T47D (cell line): ENCODE measurements at regions not wholly inside any gene's neighbourhood (a gene's known extent, or its start where the extent isn't known, plus 50 kb on each side); places are given as distances from the start of the nearest gene placed in this dataset.

ENCODE experiments used
- DNase-seq, 2 experiments: peaks; one replicate each; pipeline versions ENCODE4 v3.0.0 to v3.0.0-alpha.2; 2011 to 2012; ENCODE audit warnings: low read depth in 1 of 2, low spot score in 1 of 2
- JUND ChIP-seq: IDR thresholded peaks from 2 replicates; pipeline ENCODE4 v1.6.1; 2012; ENCODE audit warnings: low read depth
- in situ Hi-C: cut with HindIII; loops from 2 replicates; pipeline ENCODE4 v1.10.0; 2016; ENCODE audit warnings: low sequenced_read_pairs, low pct_unique_long_range_greater_than_20kb

DNA sequence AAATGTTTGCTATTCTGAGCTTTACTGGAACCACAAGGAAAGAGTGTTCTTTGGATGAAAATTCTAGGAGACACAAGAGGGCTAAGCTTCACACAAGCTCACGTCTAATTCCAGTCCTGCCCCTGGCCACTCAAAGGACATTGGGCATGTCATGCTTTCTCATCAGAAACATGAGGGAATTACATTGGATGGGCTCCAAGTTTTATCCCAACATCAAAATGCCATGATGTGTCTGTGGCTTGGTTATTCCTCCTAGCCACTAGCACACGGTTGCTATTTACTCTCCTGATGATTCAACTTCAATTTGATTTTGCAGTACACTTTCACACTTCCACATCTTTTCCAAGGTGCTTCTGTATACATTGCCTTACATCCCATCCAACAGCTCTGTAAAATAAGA lies 149.6 kb upstream of the FAM9B start:
- in situ Hi-C loops: no loop called here
- DNase-seq: no peak
- TF ChIP-seq JUND: no peak

GRCh38 chrX:9184211-9184610 lies 150.3 kb upstream of the FAM9B start:
- no peak for DNase-seq
- in situ Hi-C loops: no loop called here
- no peak for TF ChIP-seq JUND

DNA sequence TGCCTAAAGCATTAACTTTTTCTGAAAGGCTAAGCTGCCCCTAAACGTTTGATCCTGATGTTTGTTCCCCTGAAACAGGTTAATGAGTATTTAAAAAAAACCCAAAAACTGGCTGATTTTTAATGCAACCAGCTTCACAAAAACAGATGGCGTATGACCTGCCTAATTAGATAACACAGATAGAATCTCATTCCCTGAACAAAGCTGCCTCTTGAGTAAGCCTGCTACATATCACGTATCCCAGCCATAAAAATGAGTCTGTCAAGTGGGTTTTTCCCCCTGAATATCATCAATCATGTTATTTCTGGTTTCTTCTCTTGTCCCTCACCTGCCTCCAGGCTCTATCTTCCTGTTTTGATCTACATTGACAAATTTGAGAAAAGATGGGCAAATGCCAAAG lies 154.2 kb upstream of the FAM9B start:
- DNase-seq: no peak
- TF ChIP-seq JUND: no peak
- in situ Hi-C loops: no loop called here

DNA sequence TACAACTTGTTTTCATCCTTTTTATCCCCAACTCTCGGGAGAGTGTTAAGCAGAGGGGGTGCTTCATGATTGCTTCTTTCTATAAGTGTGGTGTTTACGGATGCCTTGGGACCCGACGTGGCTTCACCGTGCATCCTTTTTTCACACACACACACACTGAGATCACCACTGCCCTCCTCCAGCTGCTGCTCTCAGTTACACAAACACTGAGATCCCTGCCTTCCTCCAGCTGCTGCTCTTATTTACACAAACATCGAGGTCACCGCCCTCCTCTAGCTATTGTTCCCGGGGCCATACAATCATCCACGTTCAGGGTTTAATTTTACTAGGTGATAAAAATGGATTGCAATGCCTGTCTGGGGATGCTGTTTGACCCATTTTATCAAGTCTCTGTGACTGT lies 155.4 kb upstream of the FAM9B start:
- no peak for DNase-seq
- in situ Hi-C loops: no loop called here
- no peak for TF ChIP-seq JUND

DNA sequence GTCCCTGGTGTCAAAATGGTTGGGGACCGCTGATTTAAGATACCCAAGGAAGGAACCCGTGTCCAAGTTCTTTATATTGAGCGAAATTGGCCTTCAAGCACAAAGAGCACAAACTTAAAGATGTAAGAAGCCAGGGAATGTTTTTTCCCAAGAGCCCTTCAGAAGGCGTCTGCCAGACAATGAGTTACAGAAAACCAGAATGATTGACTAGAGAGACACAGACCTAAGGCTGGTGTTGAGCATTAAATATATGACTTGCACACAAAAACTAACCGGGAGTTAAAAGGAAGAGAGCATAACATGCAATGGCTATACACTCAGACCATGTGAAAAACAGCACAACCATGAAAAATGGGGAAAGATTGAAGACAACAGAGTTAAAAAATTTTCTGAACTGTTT lies 157.5 kb upstream of the FAM9B start:
- TF ChIP-seq JUND: no peak
- in situ Hi-C loops: no loop called here
- no peak for DNase-seq

GRCh38 chrX:9195199-9195880 lies 161.4 kb upstream of the FAM9B start:
- in situ Hi-C loops: no loop called here

DNA sequence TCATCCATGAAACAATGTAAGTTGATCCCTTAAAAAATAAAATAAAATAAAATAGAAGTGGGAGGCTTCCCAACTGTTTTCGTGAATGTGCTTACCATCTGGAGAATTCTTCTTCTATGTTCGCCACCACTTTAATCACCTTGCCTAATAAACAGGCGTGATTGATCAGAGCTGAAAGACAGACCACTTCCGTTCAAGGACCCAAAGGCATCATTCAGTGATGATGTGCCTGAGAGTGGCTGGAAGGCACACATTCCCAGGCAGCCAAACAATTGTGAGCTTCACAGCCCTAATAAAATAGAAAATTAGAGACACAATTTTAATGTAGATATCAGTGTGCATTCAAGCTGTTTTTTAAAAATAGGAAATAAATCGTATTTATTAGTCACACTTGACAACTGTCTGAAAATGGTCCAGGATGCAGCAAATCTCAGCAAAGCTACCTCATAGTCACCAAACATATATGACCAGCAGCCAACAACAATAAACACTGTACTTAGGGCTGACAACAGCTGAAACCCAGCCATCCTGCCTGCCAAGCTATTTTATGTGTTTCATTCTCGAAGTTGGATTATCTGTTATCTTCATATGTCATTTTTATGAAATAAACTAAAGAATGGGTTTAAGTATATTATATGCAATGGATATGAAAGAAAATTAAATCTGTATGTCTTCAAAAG lies 163.2 kb upstream of the FAM9B start:
- in situ Hi-C loops: no loop called here
- no peak for TF ChIP-seq JUND
- no peak for DNase-seq

More at GRCh38 chrX:9195199-9195880, 161.4 kb upstream of the FAM9B start:
- no peak for DNase-seq
- no peak for TF ChIP-seq JUND

DNA sequence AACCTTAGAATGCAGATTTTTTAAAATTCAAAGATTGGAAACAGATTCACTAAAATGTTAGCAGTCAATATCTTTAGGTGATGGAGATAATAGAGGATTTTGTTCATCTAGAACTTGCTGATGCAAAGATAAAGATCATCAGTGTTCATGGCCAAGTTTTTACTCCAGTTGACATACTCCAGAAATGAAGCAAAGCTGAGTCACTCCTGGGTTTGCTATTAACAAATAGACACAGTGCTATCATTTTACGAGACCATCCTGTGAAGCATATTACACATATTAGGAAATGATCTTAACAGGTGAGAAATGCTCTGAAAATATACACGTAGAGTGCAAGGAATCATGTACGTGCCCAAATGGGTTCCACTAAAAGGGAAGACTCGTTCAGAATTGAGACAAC lies 170.6 kb upstream of the FAM9B start:
- DNase-seq: no peak
- no peak for TF ChIP-seq JUND
- in situ Hi-C loops: no loop called here

GRCh38 chrX:9205599-9206223 lies 171.8 kb upstream of the FAM9B start:
- TF ChIP-seq JUND: no peak
- no peak for DNase-seq
- in situ Hi-C loops: no loop called here

- in situ Hi-C loops: no loop called here
- no peak for DNase-seq
- TF ChIP-seq JUND: no peak
Observed at GRCh38 chrX:9207142-9207541, 173.2 kb upstream of the FAM9B start.

DNA sequence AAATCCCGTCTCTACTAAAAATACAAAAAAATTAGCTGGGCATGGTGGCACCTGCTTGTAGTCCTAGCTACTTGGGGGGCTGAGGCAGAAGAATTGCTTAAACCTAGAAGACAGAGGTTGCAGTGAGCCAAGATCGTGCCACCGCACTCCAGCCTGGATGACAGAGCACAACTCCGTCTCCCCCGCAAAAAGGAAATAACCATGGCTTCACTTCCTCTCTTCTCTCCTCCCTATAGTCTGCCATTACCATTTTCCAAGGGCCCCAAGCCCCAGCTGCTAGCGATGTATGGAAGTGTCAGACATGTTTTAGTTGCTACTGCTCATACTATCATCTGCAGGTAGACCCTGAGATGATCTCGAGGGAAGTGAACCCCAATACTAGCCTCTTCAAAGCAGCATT lies 177.3 kb upstream of the FAM9B start:
- no peak for DNase-seq
- no peak for TF ChIP-seq JUND

DNA sequence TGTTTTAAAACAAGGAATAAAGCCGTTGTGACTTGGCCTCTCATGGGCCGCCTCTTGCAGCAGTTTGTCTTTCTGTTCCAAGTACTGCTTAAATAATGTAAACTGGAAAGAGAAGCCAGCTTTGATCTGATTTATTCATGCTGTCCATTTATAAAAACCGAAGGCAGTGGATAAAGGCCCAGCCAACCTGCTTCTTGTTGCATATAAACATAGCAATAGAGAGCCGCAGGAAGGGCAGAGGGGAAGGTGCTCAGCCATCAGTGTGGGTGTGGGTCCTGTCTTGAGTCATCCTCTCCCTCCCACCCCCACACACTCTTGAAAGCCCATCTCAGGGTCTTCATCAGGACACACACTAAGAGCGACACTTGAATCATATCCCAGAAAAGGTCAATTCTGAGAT lies 187.9 kb upstream of the FAM9B start:
- in situ Hi-C loops: no loop called here
- no peak for DNase-seq
- TF ChIP-seq JUND: no peak

More for the DNA sequence above, 177.3 kb upstream of the FAM9B start:
- in situ Hi-C loops: no loop called here

GRCh38 chrX:9222299-9222698 lies 188.4 kb upstream of the FAM9B start:
- TF ChIP-seq JUND: no peak
- in situ Hi-C loops: no loop called here
- no peak for DNase-seq
